ENCODE measurements at regions not wholly inside any gene's neighbourhood (a gene's known extent, or its start where the extent isn't known, plus 50 kb on each side); places are given as distances from the start of the nearest gene placed in this dataset.

GRCh38 chr6:147651249-147652063, 143.0 kb downstream of the SAMD5 start:
- Histone ChIP-seq H2AFZ (ENCODE audit: low read depth, low read length) (no peak overlapping the region), H3K4me1 (ENCODE audit: insufficient read depth, low read length) (no peaks in the 10 kb centered on the region), H3K9me3 (ENCODE audit: low read length) (no peaks in the 10 kb centered on the region), H3K36me3 (ENCODE audit: insufficient read depth, low read length) (no peaks in the 10 kb centered on the region), H3K4me3 (ENCODE audit: low read length) (no peak overlapping the region), H3K27me3 (ENCODE audit: insufficient read depth, low read length) (no peaks in the 10 kb centered on the region)

- no peaks in the 10 kb centered on the region for H3K9me3 ChIP-seq (ENCODE audit: low read length)
- H3K27me3 ChIP-seq (ENCODE audit: insufficient read depth, low read length): no peaks in the 10 kb centered on the region
- H3K4me1 ChIP-seq (ENCODE audit: insufficient read depth, low read length): no peaks in the 10 kb centered on the region
- no peak overlapping the region for H3K4me3 ChIP-seq (ENCODE audit: low read length)
- H2AFZ ChIP-seq (ENCODE audit: low read depth, low read length): no peak overlapping the region
- no peaks in the 10 kb centered on the region for H3K36me3 ChIP-seq (ENCODE audit: insufficient read depth, low read length)
These were observed 145.1 kb downstream of the SAMD5 start for GRCh38 chr6:147653631-147654030.

- H3K36me3 ChIP-seq (ENCODE audit: insufficient read depth, low read length): no peaks in the 10 kb centered on the region
- H3K4me1 ChIP-seq (ENCODE audit: insufficient read depth, low read length): no peaks in the 10 kb centered on the region
- no peaks in the 10 kb centered on the region for H3K9me3 ChIP-seq (ENCODE audit: low read length)
- no peak overlapping the region for H3K4me3 ChIP-seq (ENCODE audit: low read length)
- H3K27me3 ChIP-seq (ENCODE audit: insufficient read depth, low read length): no peaks in the 10 kb centered on the region
- H2AFZ ChIP-seq (ENCODE audit: low read depth, low read length): no peak overlapping the region
These were observed 145.8 kb downstream of the SAMD5 start for GRCh38 chr6:147654103-147654845.

GRCh38 chr6:147660334-147661311, 152.1 kb downstream of the SAMD5 start:
- Histone ChIP-seq H3K27me3 (ENCODE audit: insufficient read depth, low read length) (no peaks in the 10 kb centered on the region), H3K36me3 (ENCODE audit: insufficient read depth, low read length) (no peaks in the 10 kb centered on the region), H3K4me3 (ENCODE audit: low read length) (no peak overlapping the region), H2AFZ (ENCODE audit: low read depth, low read length) (no peak overlapping the region), H3K4me1 (ENCODE audit: insufficient read depth, low read length) (no peaks in the 10 kb centered on the region), H3K9me3 (ENCODE audit: low read length) (no peaks in the 10 kb centered on the region)

- Histone ChIP-seq H3K27me3 (ENCODE audit: insufficient read depth, low read length) (no peaks in the 10 kb centered on the region), H2AFZ (ENCODE audit: low read depth, low read length) (no peak overlapping the region), H3K4me3 (ENCODE audit: low read length) (no peak overlapping the region), H3K4me1 (ENCODE audit: insufficient read depth, low read length) (no peaks in the 10 kb centered on the region), H3K36me3 (ENCODE audit: insufficient read depth, low read length) (no peaks in the 10 kb centered on the region), H3K9me3 (ENCODE audit: low read length) (no peaks in the 10 kb centered on the region)
These were observed 154.2 kb downstream of the SAMD5 start for GRCh38 chr6:147662646-147663045.

GRCh38 chr6:147664092-147664491, 155.6 kb downstream of the SAMD5 start:
- no peaks in the 10 kb centered on the region for H3K36me3 ChIP-seq (ENCODE audit: insufficient read depth, low read length)
- H3K27me3 ChIP-seq (ENCODE audit: insufficient read depth, low read length): no peaks in the 10 kb centered on the region
- H3K4me1 ChIP-seq (ENCODE audit: insufficient read depth, low read length): no peaks in the 10 kb centered on the region
- H3K9me3 ChIP-seq (ENCODE audit: low read length): no peaks in the 10 kb centered on the region
- H3K4me3 ChIP-seq (ENCODE audit: low read length): no peak overlapping the region
- no peak overlapping the region for H2AFZ ChIP-seq (ENCODE audit: low read depth, low read length)

GRCh38 chr6:147666255-147666654, 157.8 kb downstream of the SAMD5 start:
- no peak overlapping the region for H3K4me3 ChIP-seq (ENCODE audit: low read length)
- H3K9me3 ChIP-seq (ENCODE audit: low read length): no peaks in the 10 kb centered on the region
- no peaks in the 10 kb centered on the region for H3K4me1 ChIP-seq (ENCODE audit: insufficient read depth, low read length)
- H3K27me3 ChIP-seq (ENCODE audit: insufficient read depth, low read length): no peaks in the 10 kb centered on the region
- no peaks in the 10 kb centered on the region for H3K36me3 ChIP-seq (ENCODE audit: insufficient read depth, low read length)
- H2AFZ ChIP-seq (ENCODE audit: low read depth, low read length): no peak overlapping the region

GRCh38 chr6:147667082-147667481, 158.6 kb downstream of the SAMD5 start:
- H3K36me3 ChIP-seq (ENCODE audit: insufficient read depth, low read length): no peaks in the 10 kb centered on the region
- H2AFZ ChIP-seq (ENCODE audit: low read depth, low read length): no peak overlapping the region
- H3K4me3 ChIP-seq (ENCODE audit: low read length): no peak overlapping the region
- no peaks in the 10 kb centered on the region for H3K4me1 ChIP-seq (ENCODE audit: insufficient read depth, low read length)
- H3K27me3 ChIP-seq (ENCODE audit: insufficient read depth, low read length): no peaks in the 10 kb centered on the region
- no peaks in the 10 kb centered on the region for H3K9me3 ChIP-seq (ENCODE audit: low read length)

- Histone ChIP-seq H3K9me3 (ENCODE audit: low read length) (no peaks in the 10 kb centered on the region), H3K4me1 (ENCODE audit: insufficient read depth, low read length) (peaks cover 10% of the 10 kb centered on the region), H3K4me3 (ENCODE audit: low read length) (no peak overlapping the region), H3K27me3 (ENCODE audit: insufficient read depth, low read length) (no peaks in the 10 kb centered on the region), H2AFZ (ENCODE audit: low read depth, low read length) (no peak overlapping the region), H3K36me3 (ENCODE audit: insufficient read depth, low read length) (no peaks in the 10 kb centered on the region)
These were observed 165.6 kb downstream of the SAMD5 start for GRCh38 chr6:147674099-147674498.

GRCh38 chr6:147674794-147675193, 166.3 kb downstream of the SAMD5 start:
- H2AFZ ChIP-seq (ENCODE audit: low read depth, low read length): no peak overlapping the region
- H3K4me3 ChIP-seq (ENCODE audit: low read length): no peak overlapping the region
- H3K36me3 ChIP-seq (ENCODE audit: insufficient read depth, low read length): no peaks in the 10 kb centered on the region
- H3K9me3 ChIP-seq (ENCODE audit: low read length): no peaks in the 10 kb centered on the region
- H3K4me1 ChIP-seq (ENCODE audit: insufficient read depth, low read length): peaks cover 10% of the 10 kb centered on the region
- H3K27me3 ChIP-seq (ENCODE audit: insufficient read depth, low read length): no peaks in the 10 kb centered on the region

- Histone ChIP-seq H2AFZ (ENCODE audit: low read depth, low read length) (no peak overlapping the region), H3K4me1 (ENCODE audit: insufficient read depth, low read length) (peaks cover 10% of the 10 kb centered on the region), H3K36me3 (ENCODE audit: insufficient read depth, low read length) (no peaks in the 10 kb centered on the region), H3K4me3 (ENCODE audit: low read length) (no peak overlapping the region), H3K27me3 (ENCODE audit: insufficient read depth, low read length) (no peaks in the 10 kb centered on the region), H3K9me3 (ENCODE audit: low read length) (no peaks in the 10 kb centered on the region)
These were observed 166.8 kb downstream of the SAMD5 start for GRCh38 chr6:147675281-147675680.

GRCh38 chr6:147676495-147677199, 168.2 kb downstream of the SAMD5 start:
- H3K27me3 ChIP-seq (ENCODE audit: insufficient read depth, low read length): no peaks in the 10 kb centered on the region
- no peaks in the 10 kb centered on the region for H3K9me3 ChIP-seq (ENCODE audit: low read length)
- no peaks in the 10 kb centered on the region for H3K36me3 ChIP-seq (ENCODE audit: insufficient read depth, low read length)
- H2AFZ ChIP-seq (ENCODE audit: low read depth, low read length): no peak overlapping the region
- no peak overlapping the region for H3K4me3 ChIP-seq (ENCODE audit: low read length)
- H3K4me1 ChIP-seq (ENCODE audit: insufficient read depth, low read length): peaks cover 10% of the 10 kb centered on the region
